ENCODE measurements at regions not wholly inside any gene's neighbourhood (a gene's known extent, or its start where the extent isn't known, plus 50 kb on each side); places are given as distances from the start of the nearest gene placed in this dataset.

DNA sequence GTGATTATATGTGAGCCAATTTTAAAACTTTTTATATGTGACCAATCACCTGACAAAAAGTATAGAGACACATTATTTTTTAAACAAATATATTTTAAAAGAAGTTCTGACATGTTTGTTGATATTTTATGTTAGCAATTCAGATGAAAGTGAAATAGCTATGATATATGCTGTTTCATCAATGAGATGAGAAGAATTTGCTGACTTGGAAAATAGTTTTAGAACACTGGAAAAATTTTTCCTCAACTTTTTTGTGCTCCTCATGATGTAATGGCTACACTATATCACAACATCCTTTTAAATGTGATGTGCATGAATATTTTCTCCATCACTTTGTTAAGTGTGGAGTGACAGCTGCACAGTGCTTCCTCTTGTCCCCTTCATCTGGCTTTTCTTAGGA lies 434.0 kb downstream of the PLCL1 start:
- TF ChIP-seq, protein P1, sequence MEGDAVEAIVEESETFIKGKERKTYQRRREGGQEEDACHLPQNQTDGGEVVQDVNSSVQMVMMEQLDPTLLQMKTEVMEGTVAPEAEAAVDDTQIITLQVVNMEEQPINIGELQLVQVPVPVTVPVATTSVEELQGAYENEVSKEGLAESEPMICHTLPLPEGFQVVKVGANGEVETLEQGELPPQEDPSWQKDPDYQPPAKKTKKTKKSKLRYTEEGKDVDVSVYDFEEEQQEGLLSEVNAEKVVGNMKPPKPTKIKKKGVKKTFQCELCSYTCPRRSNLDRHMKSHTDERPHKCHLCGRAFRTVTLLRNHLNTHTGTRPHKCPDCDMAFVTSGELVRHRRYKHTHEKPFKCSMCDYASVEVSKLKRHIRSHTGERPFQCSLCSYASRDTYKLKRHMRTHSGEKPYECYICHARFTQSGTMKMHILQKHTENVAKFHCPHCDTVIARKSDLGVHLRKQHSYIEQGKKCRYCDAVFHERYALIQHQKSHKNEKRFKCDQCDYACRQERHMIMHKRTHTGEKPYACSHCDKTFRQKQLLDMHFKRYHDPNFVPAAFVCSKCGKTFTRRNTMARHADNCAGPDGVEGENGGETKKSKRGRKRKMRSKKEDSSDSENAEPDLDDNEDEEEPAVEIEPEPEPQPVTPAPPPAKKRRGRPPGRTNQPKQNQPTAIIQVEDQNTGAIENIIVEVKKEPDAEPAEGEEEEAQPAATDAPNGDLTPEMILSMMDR (IDR thresholded peaks at IDR 0.05 in 4 of 5, conservative IDR thresholded peaks at IDR 0.05 in 1 of 5) = no peak
- TF ChIP-seq POLR2A (IDR thresholded peaks at IDR 0.05) = no peak

All from gastrocnemius medialis (tissue), 4 donors.